WTC11 (cell line): ENCODE measurements at regions not wholly inside any gene's neighbourhood (a gene's known extent, or its start where the extent isn't known, plus 50 kb on each side); places are given as distances from the start of the nearest gene placed in this dataset.

ENCODE experiments used
- CREB1 ChIP-seq: sonication (generic); formaldehyde crosslinking; IDR thresholded peaks from 2 replicates; pipeline ENCODE4 v1.8.0; 2023; ENCODE audit warnings: mild to moderate bottlenecking, missing genetic modification reagents
- CTCF ChIP-seq: fragments of 200-600 bp; IDR thresholded peaks from 2 replicates; pipeline ENCODE4 v1.8.0; 2022; ENCODE audit warnings: antibody characterized with exemption
- IRF2 ChIP-seq: sonication (generic); formaldehyde crosslinking; IDR thresholded peaks from 2 replicates; pipeline ENCODE4 v1.8.0; 2022; ENCODE audit warnings: low read depth, missing genetic modification reagents, borderline replicate concordance

GRCh38 chr6:105907301-105907700, 178.8 kb upstream of the PRDM1 start:
- TF ChIP-seq CTCF (no peak), CREB1 (CRISPR knock-in tag) (no peak), IRF2 (CRISPR knock-in tag) (no peak)
